ENCODE measurements at regions not wholly inside any gene's neighbourhood (a gene's known extent, or its start where the extent isn't known, plus 50 kb on each side); places are given as distances from the start of the nearest gene placed in this dataset.

DNA sequence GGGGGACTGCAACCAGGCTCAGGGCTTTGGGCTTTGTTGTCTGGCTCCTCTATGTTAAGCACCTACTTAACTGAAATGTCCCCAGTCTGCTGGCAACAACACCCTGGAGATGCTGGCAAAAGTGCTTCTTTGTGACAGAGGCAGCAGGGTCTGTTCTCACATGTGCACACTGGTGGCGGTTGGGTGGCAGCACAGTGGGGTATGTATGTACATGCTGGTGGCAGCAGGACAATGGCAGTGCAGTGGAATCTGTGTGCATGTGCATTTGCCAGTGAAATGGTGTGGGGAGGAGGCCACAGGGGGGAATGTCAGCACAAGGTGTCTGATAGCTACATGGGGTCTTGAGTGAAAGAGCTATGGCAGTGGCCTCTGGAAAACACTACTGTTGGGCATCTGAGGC is 830.3 kb downstream of the DIPK2A start:
- TF ChIP-seq, protein P1, sequence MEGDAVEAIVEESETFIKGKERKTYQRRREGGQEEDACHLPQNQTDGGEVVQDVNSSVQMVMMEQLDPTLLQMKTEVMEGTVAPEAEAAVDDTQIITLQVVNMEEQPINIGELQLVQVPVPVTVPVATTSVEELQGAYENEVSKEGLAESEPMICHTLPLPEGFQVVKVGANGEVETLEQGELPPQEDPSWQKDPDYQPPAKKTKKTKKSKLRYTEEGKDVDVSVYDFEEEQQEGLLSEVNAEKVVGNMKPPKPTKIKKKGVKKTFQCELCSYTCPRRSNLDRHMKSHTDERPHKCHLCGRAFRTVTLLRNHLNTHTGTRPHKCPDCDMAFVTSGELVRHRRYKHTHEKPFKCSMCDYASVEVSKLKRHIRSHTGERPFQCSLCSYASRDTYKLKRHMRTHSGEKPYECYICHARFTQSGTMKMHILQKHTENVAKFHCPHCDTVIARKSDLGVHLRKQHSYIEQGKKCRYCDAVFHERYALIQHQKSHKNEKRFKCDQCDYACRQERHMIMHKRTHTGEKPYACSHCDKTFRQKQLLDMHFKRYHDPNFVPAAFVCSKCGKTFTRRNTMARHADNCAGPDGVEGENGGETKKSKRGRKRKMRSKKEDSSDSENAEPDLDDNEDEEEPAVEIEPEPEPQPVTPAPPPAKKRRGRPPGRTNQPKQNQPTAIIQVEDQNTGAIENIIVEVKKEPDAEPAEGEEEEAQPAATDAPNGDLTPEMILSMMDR (conservative IDR thresholded peaks at IDR 0.05; ENCODE audit: low read depth in 2 of 2): no peak
- TF ChIP-seq, protein P2, sequence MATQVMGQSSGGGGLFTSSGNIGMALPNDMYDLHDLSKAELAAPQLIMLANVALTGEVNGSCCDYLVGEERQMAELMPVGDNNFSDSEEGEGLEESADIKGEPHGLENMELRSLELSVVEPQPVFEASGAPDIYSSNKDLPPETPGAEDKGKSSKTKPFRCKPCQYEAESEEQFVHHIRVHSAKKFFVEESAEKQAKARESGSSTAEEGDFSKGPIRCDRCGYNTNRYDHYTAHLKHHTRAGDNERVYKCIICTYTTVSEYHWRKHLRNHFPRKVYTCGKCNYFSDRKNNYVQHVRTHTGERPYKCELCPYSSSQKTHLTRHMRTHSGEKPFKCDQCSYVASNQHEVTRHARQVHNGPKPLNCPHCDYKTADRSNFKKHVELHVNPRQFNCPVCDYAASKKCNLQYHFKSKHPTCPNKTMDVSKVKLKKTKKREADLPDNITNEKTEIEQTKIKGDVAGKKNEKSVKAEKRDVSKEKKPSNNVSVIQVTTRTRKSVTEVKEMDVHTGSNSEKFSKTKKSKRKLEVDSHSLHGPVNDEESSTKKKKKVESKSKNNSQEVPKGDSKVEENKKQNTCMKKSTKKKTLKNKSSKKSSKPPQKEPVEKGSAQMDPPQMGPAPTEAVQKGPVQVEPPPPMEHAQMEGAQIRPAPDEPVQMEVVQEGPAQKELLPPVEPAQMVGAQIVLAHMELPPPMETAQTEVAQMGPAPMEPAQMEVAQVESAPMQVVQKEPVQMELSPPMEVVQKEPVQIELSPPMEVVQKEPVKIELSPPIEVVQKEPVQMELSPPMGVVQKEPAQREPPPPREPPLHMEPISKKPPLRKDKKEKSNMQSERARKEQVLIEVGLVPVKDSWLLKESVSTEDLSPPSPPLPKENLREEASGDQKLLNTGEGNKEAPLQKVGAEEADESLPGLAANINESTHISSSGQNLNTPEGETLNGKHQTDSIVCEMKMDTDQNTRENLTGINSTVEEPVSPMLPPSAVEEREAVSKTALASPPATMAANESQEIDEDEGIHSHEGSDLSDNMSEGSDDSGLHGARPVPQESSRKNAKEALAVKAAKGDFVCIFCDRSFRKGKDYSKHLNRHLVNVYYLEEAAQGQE (IDR thresholded peaks at IDR 0.05; ENCODE audit: unreplicated experiment): no peak
- TF ChIP-seq EZH2 (IDR thresholded peaks at IDR 0.05; ENCODE audit: low read depth, unreplicated experiment): no peak
